ENCODE measurements at regions not wholly inside any gene's neighbourhood (a gene's known extent, or its start where the extent isn't known, plus 50 kb on each side); places are given as distances from the start of the nearest gene placed in this dataset.
"Not testable (repeated sequence)": the region's sequence is repeated elsewhere in the genome, so short reads cannot be mapped to it uniquely, and the experiment has no call there.

DNA sequence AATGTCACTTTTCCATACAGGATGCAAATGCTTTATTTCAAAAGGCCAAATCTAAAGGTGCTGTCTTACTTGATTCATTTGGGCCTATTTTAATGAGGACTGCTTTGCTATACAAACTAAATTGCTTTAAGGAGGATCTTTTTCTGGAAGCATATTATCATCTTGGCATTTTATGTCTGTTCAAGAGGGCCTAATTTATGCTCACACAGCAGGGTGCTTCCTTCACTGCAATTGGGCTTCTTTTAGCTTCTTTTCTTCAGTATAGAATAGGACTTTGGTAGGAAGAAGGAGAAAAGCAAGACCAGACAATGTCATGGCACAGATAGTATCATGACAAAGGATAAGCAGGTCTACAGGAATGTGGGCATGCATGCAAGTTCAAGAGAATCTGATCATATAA, 222.4 kb upstream of the ANKRD50 start:
- DNase-seq = no peak

- DNase-seq = no peak
Measured at GRCh38 chr4:124933521-124933920, 221.0 kb upstream of the ANKRD50 start.

GRCh38 chr4:124932447-124932846, 219.9 kb upstream of the ANKRD50 start:
- DNase-seq = no peak

- DNase-seq = no peak
Measured at GRCh38 chr4:124931050-124931449, 218.5 kb upstream of the ANKRD50 start.

- DNase-seq = not testable (repeated sequence)
Measured at GRCh38 chr4:124922748-124923147, 210.2 kb upstream of the ANKRD50 start.

GRCh38 chr4:124918559-124919122, 206.1 kb upstream of the ANKRD50 start:
- no peak for DNase-seq

DNA sequence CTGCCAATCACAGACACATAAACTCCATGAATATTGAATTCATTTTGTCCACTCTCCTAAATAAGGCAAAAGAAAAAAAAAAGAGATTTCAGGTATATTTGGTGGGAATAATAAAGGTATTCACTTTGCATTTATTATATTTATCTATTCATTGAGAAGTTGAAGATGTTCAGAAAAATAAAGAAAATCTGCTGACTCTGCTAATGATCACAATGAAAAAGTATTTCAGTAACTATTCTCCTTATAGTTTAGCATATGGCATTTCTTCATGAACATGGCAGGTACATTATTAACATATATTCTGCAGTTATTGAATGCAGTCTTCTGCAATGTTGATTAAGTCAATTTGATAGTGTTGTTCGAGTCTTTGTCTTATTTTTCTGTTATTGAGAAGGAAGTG, 202.5 kb upstream of the ANKRD50 start:
- no peak for DNase-seq

- no peak for DNase-seq
Measured at GRCh38 chr4:124913237-124913636, 200.7 kb upstream of the ANKRD50 start.

GRCh38 chr4:124910327-124910726, 197.8 kb upstream of the ANKRD50 start:
- no peak for DNase-seq

- DNase-seq = no peak
Measured at GRCh38 chr4:124907881-124908280, 195.3 kb upstream of the ANKRD50 start.

GRCh38 chr4:124905441-124905840, 192.9 kb upstream of the ANKRD50 start:
- no peak for DNase-seq

- DNase-seq = peak; percentile 12
Measured at GRCh38 chr4:124904723-124905388, 192.3 kb upstream of the ANKRD50 start.

GRCh38 chr4:124903995-124904722, 191.6 kb upstream of the ANKRD50 start:
- peak; percentile 72 for DNase-seq

- DNase-seq = no peak
Measured at GRCh38 chr4:124902001-124902515, 189.5 kb upstream of the ANKRD50 start.

DNA sequence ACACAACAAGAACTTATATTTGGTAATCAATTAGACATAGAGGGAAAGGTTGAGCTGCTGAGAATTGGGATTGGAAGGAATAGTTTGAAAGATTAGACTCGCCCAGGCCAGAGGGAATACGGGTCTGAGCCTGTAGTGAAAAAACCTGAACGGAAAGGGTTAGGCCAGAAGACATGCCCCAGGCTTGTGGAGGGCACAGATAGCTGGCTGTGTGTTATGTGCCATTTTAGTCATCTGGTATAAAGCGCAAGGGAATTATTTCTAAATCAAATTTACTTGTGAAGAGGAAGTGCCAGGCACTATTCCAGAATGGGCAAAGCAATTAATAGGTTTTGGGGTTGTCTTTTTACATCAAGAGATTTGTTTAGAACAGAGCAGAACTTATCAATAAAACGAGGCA, 187.5 kb upstream of the ANKRD50 start:
- no peak for DNase-seq

GRCh38 chr4:124890522-124890921, 178.0 kb upstream of the ANKRD50 start:
- DNase-seq = no peak

GRCh38 chr4:124887739-124888138, 175.2 kb upstream of the ANKRD50 start:
- no peak for DNase-seq

DNA sequence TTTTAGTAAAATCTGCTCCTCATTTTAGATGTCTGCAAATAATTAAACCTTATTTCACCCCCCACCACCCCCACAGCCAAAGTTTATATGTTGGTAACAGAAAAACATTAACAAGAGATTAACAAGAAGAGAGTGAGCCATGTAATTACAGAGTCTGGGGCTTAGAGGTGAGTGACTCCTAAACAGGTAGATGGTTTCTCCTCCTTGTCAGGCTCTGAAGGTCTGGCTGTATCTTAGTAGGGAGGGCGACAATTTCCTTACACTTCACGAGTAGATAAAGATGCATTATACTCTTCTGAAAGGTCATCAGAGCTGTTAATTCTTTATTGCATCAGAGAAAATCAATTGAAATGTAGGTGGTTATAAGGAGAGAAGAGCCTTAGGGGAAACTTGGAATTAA, 171.8 kb upstream of the ANKRD50 start:
- DNase-seq = no peak

DNA sequence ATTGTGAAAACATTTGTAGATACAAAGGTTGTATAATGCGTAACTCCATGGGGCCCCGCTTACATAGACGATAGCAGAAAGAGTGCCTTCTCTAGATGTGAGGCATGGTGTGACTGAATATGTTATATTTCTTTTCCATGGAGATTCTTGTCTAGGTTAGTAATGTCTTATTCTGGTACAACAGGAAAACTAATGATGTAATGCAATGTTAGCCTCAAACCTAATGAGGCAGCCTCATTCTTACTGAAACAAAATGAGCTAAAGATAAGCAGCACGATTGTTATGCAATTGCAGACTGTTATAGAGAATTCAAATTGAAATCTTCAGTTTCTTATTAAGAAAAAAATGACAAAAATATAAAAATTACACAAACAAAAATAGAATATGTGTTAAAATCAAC, 171.1 kb upstream of the ANKRD50 start:
- DNase-seq = no peak

DNA sequence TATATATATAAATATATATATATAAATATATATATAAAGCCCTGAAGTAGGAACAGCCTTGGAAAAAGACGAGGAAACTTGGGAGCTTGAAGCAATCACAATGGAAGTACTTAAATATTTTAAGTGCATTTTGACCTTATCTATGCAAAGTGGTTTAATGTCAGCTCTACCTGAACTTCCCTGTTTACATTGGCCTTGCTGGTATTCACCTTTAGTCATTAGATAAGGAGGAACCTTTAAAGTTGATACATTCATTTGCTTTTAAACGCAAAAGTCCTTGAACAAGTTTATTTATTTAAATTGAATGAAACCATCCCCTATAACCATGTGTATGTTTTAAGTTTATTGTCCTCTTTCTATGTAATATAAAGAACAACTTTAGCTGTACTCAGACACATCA, 166.7 kb upstream of the ANKRD50 start:
- no peak for DNase-seq

- DNase-seq = no peak
Measured at GRCh38 chr4:124874172-124874450, 161.6 kb upstream of the ANKRD50 start.

DNA sequence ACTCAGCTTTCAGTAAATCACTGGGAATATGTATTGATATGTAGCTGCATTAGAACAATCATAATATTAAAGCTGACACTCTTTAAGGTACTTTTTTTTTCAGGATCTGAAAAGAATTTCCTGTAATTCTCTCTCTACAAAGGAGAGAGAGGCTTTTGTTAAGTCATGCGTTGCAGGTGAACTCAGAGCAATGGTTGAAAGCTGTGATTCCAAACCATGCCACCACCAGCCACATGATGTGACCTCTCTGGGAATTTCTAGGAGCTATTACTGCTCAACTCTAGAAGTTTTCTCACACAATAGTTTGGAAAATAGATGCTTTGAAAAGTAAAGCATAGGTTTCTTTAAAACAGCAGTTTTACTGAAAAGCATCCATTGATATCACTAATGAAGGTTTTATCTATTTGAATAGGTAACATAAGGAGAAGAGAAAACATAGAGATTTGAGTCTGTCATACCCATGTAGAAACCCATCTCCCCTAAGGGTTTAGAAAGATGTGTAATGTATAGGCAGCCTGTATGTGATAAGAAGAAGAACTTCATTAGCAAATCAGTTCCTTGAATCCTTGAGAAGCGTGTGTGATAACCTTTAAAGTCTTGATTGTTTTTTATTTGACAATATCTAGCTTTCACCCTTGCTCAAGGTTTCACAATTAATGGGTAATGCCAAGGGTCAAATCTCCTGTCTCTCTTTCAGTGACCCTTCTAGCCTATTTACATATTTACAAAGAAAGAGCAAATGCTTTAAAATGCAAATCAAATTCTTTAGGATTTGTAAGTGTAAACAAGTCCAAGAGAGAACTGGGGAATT, 161.0 kb upstream of the ANKRD50 start:
- no peak for DNase-seq

GRCh38 chr4:124872659-124873058, 160.1 kb upstream of the ANKRD50 start:
- DNase-seq = no peak

Data from NCI-H1092 (cell line).